ENCODE measurements at regions not wholly inside any gene's neighbourhood (a gene's known extent, or its start where the extent isn't known, plus 50 kb on each side); places are given as distances from the start of the nearest gene placed in this dataset.

DNA sequence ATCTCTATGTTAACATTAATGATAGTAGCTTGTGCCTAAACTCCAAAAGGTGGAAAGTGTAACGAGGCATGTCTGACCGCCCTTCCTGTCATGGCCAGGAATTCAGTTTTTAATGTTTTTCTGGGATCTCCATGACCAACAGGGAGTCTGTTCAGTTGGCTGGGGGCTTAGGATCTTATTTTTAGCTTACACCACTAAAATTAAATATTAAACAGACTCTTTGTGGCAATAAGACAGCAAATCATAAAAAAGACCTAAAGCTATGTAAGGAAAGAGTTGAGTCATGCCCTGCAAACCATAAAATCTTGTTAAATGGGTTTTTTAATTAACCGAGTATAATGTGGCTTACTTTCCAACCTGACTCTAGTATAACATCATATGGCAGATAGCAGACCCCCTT, 247.8 kb downstream of the DIRAS2 start:
- H3K9me3 ChIP-seq (ENCODE audit: low read length): no peaks in the 10 kb centered on the region
- H3K27me3 ChIP-seq (ENCODE audit: low read length): no peaks in the 10 kb centered on the region
- no peak for DNase-seq

DNA sequence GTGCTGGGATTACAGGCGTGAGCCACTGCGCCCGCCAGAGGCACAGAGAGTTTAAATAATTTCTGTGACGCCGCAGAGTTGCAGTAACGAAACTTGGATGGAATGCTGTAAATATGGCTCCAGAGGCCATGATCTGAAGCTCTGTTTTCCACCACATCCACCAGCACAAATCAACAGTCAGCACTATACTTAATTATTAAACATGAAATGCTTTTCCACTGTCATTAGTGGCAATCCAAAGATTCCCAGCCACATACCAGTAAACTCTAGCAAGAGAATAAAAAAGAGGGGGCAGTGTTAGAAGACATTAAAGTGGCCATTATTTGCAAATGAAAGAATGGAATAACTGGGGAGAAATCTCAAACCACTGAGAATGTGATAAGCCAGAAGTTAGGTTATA, 242.5 kb downstream of the DIRAS2 start:
- DNase-seq: no peak
- Histone ChIP-seq H3K9me2 (replicated peaks; ENCODE audit: insufficient read depth, low read length) (no peaks in the 10 kb centered on the region), H3K9ac (ENCODE audit: low read length) (no peak overlapping the region), H4K20me1 (ENCODE audit: insufficient read depth, low read depth, low read length) (no peaks in the 10 kb centered on the region), H3K36me3 (ENCODE audit: insufficient read depth, low read length) (no peaks in the 10 kb centered on the region), H3K27ac (ENCODE audit: low read length) (no peak overlapping the region), H3K79me2 (ENCODE audit: low read length) (no peaks in the 10 kb centered on the region), H3K4me1 (ENCODE audit: low read length) (no peaks in the 10 kb centered on the region), H3K27me3 (ENCODE audit: low read length) (no peaks in the 10 kb centered on the region), H3K9me3 (ENCODE audit: low read length) (no peaks in the 10 kb centered on the region), H3K4me3 (ENCODE audit: low read length) (no peak overlapping the region), H2AFZ (ENCODE audit: low read length) (no peak overlapping the region), H3K4me2 (ENCODE audit: low read depth, low read length, poor library complexity, severe bottlenecking) (no peak overlapping the region)

More for the DNA sequence above, 247.8 kb downstream of the DIRAS2 start:
- Histone ChIP-seq H3K4me2 (ENCODE audit: low read depth, low read length, poor library complexity, severe bottlenecking) (no peak overlapping the region), H3K27ac (ENCODE audit: low read length) (no peak overlapping the region), H3K9me2 (replicated peaks; ENCODE audit: insufficient read depth, low read length) (no peaks in the 10 kb centered on the region), H4K20me1 (ENCODE audit: insufficient read depth, low read depth, low read length) (no peaks in the 10 kb centered on the region), H3K4me1 (ENCODE audit: low read length) (no peaks in the 10 kb centered on the region), H3K79me2 (ENCODE audit: low read length) (no peaks in the 10 kb centered on the region), H2AFZ (ENCODE audit: low read length) (no peak overlapping the region), H3K9ac (ENCODE audit: low read length) (no peak overlapping the region), H3K36me3 (ENCODE audit: insufficient read depth, low read length) (no peaks in the 10 kb centered on the region), H3K4me3 (ENCODE audit: low read length) (no peak overlapping the region)

DNA sequence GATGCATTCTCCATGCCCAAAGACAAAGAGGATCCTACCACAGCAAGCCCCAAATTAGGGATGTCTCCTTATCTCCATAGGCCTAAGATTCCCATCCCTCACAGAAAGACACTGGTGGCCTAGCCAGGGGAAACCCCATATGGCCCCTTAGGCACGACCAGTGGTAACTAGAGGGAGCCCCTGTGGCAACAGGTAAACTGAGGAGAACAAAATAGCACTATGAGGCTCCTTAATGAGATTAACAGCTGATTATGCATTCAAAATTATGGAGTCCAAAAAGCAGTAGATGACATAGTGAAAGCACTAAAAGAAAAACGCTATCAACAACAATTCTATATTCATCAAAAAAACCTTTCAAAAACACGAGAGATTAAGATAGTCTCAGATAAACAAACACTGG, 234.0 kb downstream of the DIRAS2 start:
- Histone ChIP-seq H3K79me2 (ENCODE audit: low read length) (no peaks in the 10 kb centered on the region), H2AFZ (ENCODE audit: low read length) (no peak overlapping the region), H3K36me3 (ENCODE audit: insufficient read depth, low read length) (no peaks in the 10 kb centered on the region), H3K4me2 (ENCODE audit: low read depth, low read length, poor library complexity, severe bottlenecking) (no peak overlapping the region), H3K9me2 (replicated peaks; ENCODE audit: insufficient read depth, low read length) (no peaks in the 10 kb centered on the region), H3K27me3 (ENCODE audit: low read length) (no peaks in the 10 kb centered on the region), H3K4me3 (ENCODE audit: low read length) (no peak overlapping the region), H3K9me3 (ENCODE audit: low read length) (no peaks in the 10 kb centered on the region), H4K20me1 (ENCODE audit: insufficient read depth, low read depth, low read length) (no peaks in the 10 kb centered on the region), H3K27ac (ENCODE audit: low read length) (no peak overlapping the region), H3K9ac (ENCODE audit: low read length) (no peak overlapping the region), H3K4me1 (ENCODE audit: low read length) (no peaks in the 10 kb centered on the region)
- DNase-seq: no peak

DNA sequence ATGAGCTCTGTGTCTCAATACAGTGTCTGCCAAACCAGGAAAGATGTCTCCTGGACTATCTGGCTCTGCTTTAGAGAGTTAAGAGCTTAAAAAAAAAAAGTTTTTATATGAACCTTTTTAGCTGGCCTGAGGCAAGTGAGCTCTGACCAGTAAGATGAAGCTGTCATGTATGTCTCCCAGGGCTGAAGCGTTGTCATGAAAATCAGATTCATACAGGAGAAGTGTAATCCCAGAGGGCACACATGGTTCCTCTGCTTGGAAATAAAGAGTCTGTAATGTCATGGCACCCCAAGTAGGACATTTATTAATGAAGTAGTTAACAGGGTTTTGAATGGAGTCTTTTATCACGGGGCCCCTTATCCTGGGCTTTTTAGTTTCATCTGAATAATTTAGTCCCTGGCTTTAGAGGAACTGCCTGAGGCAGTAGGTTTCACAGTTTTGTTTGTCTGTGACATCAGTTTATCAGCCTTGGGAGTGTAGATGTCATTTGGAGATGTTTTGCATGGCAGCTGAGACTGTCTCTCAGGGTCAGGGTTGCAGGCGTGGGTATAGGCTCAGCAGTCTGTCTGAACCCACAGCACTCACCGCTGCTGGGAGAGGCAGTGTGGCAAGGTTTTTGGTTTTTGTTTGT, 223.3 kb downstream of the DIRAS2 start:
- Histone ChIP-seq H3K4me1 (ENCODE audit: low read length) (no peaks in the 10 kb centered on the region), H3K4me2 (ENCODE audit: low read depth, low read length, poor library complexity, severe bottlenecking) (no peak overlapping the region), H3K36me3 (ENCODE audit: insufficient read depth, low read length) (no peaks in the 10 kb centered on the region), H3K4me3 (ENCODE audit: low read length) (no peak overlapping the region), H3K79me2 (ENCODE audit: low read length) (no peaks in the 10 kb centered on the region), H3K9me2 (replicated peaks; ENCODE audit: insufficient read depth, low read length) (no peaks in the 10 kb centered on the region), H3K27ac (ENCODE audit: low read length) (no peak overlapping the region), H3K27me3 (ENCODE audit: low read length) (no peaks in the 10 kb centered on the region), H3K9ac (ENCODE audit: low read length) (no peak overlapping the region), H4K20me1 (ENCODE audit: insufficient read depth, low read depth, low read length) (no peaks in the 10 kb centered on the region), H3K9me3 (ENCODE audit: low read length) (no peaks in the 10 kb centered on the region), H2AFZ (ENCODE audit: low read length) (no peak overlapping the region)
- DNase-seq: no peak

DNA sequence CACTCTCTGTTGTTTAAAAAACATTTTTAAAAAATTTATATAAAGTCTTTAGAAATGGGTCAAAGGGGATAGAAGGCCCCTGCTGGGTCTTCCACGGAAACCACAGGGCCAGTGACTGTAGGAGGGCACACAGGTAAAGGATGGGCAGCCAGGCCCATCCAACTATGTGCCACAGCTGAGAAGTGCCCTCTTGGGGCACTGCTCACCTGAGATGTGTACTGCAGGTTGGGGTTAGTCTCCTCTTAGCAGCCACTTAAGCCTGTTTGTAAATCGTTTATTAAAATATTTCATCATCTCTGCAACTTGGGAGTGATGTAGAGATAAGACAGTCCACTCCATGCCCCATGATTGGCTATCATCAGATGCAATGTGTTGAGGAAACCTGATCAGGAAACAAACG, 222.4 kb downstream of the DIRAS2 start:
- H3K79me2 ChIP-seq (ENCODE audit: low read length): no peaks in the 10 kb centered on the region
- no peaks in the 10 kb centered on the region for H3K9me2 ChIP-seq (replicated peaks; ENCODE audit: insufficient read depth, low read length)
- no peaks in the 10 kb centered on the region for H3K27me3 ChIP-seq (ENCODE audit: low read length)
- H3K4me3 ChIP-seq (ENCODE audit: low read length): no peak overlapping the region
- no peak overlapping the region for H3K4me2 ChIP-seq (ENCODE audit: low read depth, low read length, poor library complexity, severe bottlenecking)
- DNase-seq: no peak
- H3K27ac ChIP-seq (ENCODE audit: low read length): no peak overlapping the region
- no peaks in the 10 kb centered on the region for H3K9me3 ChIP-seq (ENCODE audit: low read length)
- H4K20me1 ChIP-seq (ENCODE audit: insufficient read depth, low read depth, low read length): no peaks in the 10 kb centered on the region
- H3K4me1 ChIP-seq (ENCODE audit: low read length): no peaks in the 10 kb centered on the region
- H2AFZ ChIP-seq (ENCODE audit: low read length): no peak overlapping the region
- no peak overlapping the region for H3K9ac ChIP-seq (ENCODE audit: low read length)
- H3K36me3 ChIP-seq (ENCODE audit: insufficient read depth, low read length): no peaks in the 10 kb centered on the region

DNA sequence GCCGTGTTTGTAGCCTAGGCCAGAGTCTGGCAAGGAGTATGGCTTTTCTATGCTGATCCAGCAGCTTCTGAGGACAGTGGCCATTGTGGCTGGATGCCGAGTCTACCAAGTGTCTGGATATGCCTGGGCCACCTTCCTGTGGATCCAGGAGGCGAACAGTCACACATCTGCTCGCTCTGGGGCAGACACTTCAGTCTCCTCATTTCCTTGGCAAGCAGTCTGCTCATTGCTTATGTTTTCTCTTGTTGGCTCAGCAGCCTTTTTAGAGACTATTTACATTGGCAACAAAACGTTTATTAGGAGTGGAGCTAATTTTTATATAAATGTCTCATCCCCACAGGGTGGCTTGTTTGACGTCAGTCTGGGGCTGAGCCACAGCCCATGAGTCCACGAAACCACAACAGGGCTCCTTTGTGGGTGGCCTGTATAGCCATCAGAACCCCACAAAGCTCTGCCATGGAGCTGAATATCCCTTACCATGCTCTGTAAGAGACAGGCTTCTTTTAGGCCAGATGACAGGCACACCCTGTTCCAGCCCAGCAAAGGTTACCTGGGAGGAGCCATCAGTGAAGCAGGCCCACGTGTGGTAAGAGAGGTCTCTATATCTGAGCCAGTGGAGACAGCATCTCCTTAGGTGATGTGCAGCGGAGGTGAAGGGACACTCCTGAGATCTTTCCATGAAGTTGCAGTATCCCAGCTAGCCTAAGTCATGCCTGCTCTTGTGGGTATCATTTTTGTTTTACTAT, 221.7 kb downstream of the DIRAS2 start:
- Histone ChIP-seq H3K4me3 (ENCODE audit: low read length) (no peak overlapping the region), H3K4me1 (ENCODE audit: low read length) (no peaks in the 10 kb centered on the region), H4K20me1 (ENCODE audit: insufficient read depth, low read depth, low read length) (no peaks in the 10 kb centered on the region), H2AFZ (ENCODE audit: low read length) (no peak overlapping the region), H3K27me3 (ENCODE audit: low read length) (no peaks in the 10 kb centered on the region), H3K9ac (ENCODE audit: low read length) (no peak overlapping the region), H3K36me3 (ENCODE audit: insufficient read depth, low read length) (no peaks in the 10 kb centered on the region), H3K79me2 (ENCODE audit: low read length) (no peaks in the 10 kb centered on the region), H3K27ac (ENCODE audit: low read length) (no peak overlapping the region), H3K4me2 (ENCODE audit: low read depth, low read length, poor library complexity, severe bottlenecking) (no peak overlapping the region), H3K9me2 (replicated peaks; ENCODE audit: insufficient read depth, low read length) (no peaks in the 10 kb centered on the region), H3K9me3 (ENCODE audit: low read length) (no peaks in the 10 kb centered on the region)
- DNase-seq: no peak

DNA sequence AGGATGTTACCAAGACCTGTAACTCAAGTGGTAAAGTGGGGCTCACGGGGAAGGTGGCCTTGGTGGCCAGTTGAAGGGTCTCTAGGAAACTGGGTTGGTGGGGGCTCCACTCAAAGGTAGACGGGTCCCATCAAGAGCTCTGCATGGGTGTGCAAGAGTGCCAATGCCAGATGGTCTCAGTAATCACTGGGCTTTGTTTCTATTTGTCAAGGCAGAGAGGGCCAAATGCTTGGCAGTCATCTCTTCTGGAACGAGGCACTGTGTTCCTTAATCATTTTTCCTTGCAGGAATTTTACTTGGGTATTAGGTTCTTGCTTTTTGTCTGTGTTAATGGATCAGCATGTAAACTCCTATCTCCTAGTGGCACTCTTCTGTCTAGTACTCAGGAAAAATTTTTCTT, 220.8 kb downstream of the DIRAS2 start:
- Histone ChIP-seq H3K4me3 (ENCODE audit: low read length) (no peak overlapping the region), H3K27ac (ENCODE audit: low read length) (no peak overlapping the region), H3K4me1 (ENCODE audit: low read length) (no peaks in the 10 kb centered on the region), H3K9ac (ENCODE audit: low read length) (no peak overlapping the region), H3K79me2 (ENCODE audit: low read length) (no peaks in the 10 kb centered on the region), H3K36me3 (ENCODE audit: insufficient read depth, low read length) (no peaks in the 10 kb centered on the region), H3K9me2 (replicated peaks; ENCODE audit: insufficient read depth, low read length) (no peaks in the 10 kb centered on the region), H3K4me2 (ENCODE audit: low read depth, low read length, poor library complexity, severe bottlenecking) (no peak overlapping the region), H4K20me1 (ENCODE audit: insufficient read depth, low read depth, low read length) (no peaks in the 10 kb centered on the region), H3K9me3 (ENCODE audit: low read length) (no peaks in the 10 kb centered on the region), H3K27me3 (ENCODE audit: low read length) (no peaks in the 10 kb centered on the region), H2AFZ (ENCODE audit: low read length) (no peak overlapping the region)
- no peak for DNase-seq

DNA sequence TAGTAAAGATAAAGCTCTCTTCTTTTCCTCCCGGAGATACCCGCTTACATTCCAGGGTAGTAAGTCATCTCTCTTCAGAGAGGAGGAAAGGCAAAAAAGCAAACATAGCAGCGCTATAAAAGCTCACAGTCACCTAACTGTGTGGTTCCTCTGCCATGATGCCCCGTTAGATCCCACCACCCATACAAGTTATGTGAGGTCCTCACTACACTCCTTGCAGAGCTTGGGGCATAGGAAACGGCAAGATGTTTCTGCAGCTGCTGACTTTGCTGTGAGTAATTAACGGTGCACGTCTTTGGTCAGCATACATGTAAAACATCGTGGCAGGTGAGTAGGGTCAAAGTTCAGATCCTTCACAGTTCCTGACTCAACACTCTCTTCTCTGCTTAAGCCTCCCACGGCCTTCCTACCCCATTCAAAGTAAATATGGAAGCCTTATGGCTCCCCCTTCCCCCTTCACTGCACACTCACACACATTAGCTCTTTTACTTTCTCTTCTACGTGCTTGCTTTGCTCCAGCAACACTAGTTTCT, 218.9 kb downstream of the DIRAS2 start:
- Histone ChIP-seq H3K4me1 (ENCODE audit: low read length) (no peaks in the 10 kb centered on the region), H3K9me2 (replicated peaks; ENCODE audit: insufficient read depth, low read length) (no peaks in the 10 kb centered on the region), H3K4me2 (ENCODE audit: low read depth, low read length, poor library complexity, severe bottlenecking) (no peak overlapping the region), H3K36me3 (ENCODE audit: insufficient read depth, low read length) (no peaks in the 10 kb centered on the region), H3K27ac (ENCODE audit: low read length) (no peak overlapping the region), H3K9me3 (ENCODE audit: low read length) (no peaks in the 10 kb centered on the region), H2AFZ (ENCODE audit: low read length) (no peak overlapping the region), H3K79me2 (ENCODE audit: low read length) (no peaks in the 10 kb centered on the region), H3K9ac (ENCODE audit: low read length) (no peak overlapping the region), H4K20me1 (ENCODE audit: insufficient read depth, low read depth, low read length) (no peaks in the 10 kb centered on the region), H3K27me3 (ENCODE audit: low read length) (no peaks in the 10 kb centered on the region), H3K4me3 (ENCODE audit: low read length) (no peak overlapping the region)
- no peak for DNase-seq

Data from Karpas-422 (cell line).